A549 (cell line): ENCODE measurements at regions not wholly inside any gene's neighbourhood (a gene's known extent, or its start where the extent isn't known, plus 50 kb on each side); places are given as distances from the start of the nearest gene placed in this dataset.

Experiments
- ATAC-seq, 2 experiments: fragments of 200-7000 bp in 1 of 2; fragments of >200 bp in 1 of 2; cut with Nextera tagmentation in 1 of 2; cut with Tn5 transposase in 1 of 2; 3 replicates each; pipeline versions ENCODE4 v1.8.0 to v1.9.1; 2018 to 2020; ENCODE audit warnings: mild to moderate bottlenecking in 1 of 2, moderate library complexity in 1 of 2
- CTCF ChIA-PET: fragments of 300-600 bp; sonication (Branson Sonifier 250); formaldehyde crosslinking; extraction: SDS; loops from one replicate; lab custom pipeline; 2021; ENCODE audit warnings: antibody characterized with exemption, inconsistent platforms; lab: Yijun Ruan, JAX
- POLR2A ChIA-PET: fragments of 350-600 bp; formaldehyde crosslinking; extraction: SDS; loops from one replicate; lab custom pipeline; 2021; ENCODE audit warnings: antibody characterized with exemption, inconsistent platforms; lab: Yijun Ruan, JAX
- DNase-seq, 2 experiments: peaks; one replicate each; pipeline versions ENCODE4 v3.0.0 to v3.0.0-alpha.2; 2011 to 2016; ENCODE audit warnings: low read depth in 1 of 2, low spot score in 1 of 2
- FAIRE-seq: peaks from 2 replicates; lab custom pipeline; 2011; peaks lifted over from hg19 to GRCh38; lab: Jason Lieb, UNC
- H3K27ac ChIP-seq, 2 experiments: fragments of >200 bp; sonication (Bioruptor Twin); formaldehyde crosslinking; 3 replicates each; pipeline ENCODE4 v1.5.1; 2016 to 2017
- H3K4me1 ChIP-seq: fragments of >200 bp; sonication (Bioruptor Twin); formaldehyde crosslinking; 3 replicates; pipeline ENCODE4 v1.6.1; 2016
- H3K4me2 ChIP-seq: fragments of >200 bp; sonication (Bioruptor Twin); formaldehyde crosslinking; 3 replicates; pipeline ENCODE4 v1.6.1; 2016
- H3K4me3 ChIP-seq: fragments of >200 bp; sonication (Bioruptor Twin); formaldehyde crosslinking; 3 replicates; pipeline ENCODE4 v1.5.1; 2016
- H3K9me3 ChIP-seq: fragments of >200 bp; sonication (Bioruptor Twin); formaldehyde crosslinking; 3 replicates; pipeline ENCODE4 v1.6.1; 2016
- BCL3 ChIP-seq: fragments of >200 bp; sonication (Bioruptor Twin); formaldehyde crosslinking; IDR thresholded peaks from 3 replicates; pipeline ENCODE4 v1.6.1; 2016
- CBX2 ChIP-seq: fragments of 200-600 bp; sonication (generic); IDR thresholded peaks from 2 replicates; pipeline ENCODE4 v1.6.1; 2016; ENCODE audit warnings: low read depth, mild to moderate bottlenecking, borderline replicate concordance
- CHD2 ChIP-seq: fragments of 150-350 bp; IDR thresholded peaks from 2 replicates; pipeline ENCODE4 v1.6.1; 2014; ENCODE audit warnings: low read length; ENCODE audit not compliant: partially characterized antibody
- CHD4 ChIP-seq: fragments of 200-600 bp; sonication (generic); IDR thresholded peaks from 2 replicates; pipeline ENCODE4 v1.6.1; 2016; ENCODE audit warnings: antibody characterized with exemption, mild to moderate bottlenecking, borderline replicate concordance
- EHMT2 ChIP-seq: fragments of 200-600 bp; sonication (generic); IDR thresholded peaks from 2 replicates; pipeline ENCODE4 v1.6.1; 2016; ENCODE audit warnings: antibody characterized with exemption, low read depth, mild to moderate bottlenecking, moderate library complexity
- ESRRA ChIP-seq: fragments of 150-350 bp; IDR thresholded peaks from 2 replicates; pipeline ENCODE4 v1.6.1; 2014; ENCODE audit warnings: mild to moderate bottlenecking, low read length, borderline replicate concordance
- FOSL2 ChIP-seq, 2 experiments: fragments of 450-650 bp in 1 of 2; fragments of >200 bp in 1 of 2; sonication (Bioruptor Twin) in 1 of 2; formaldehyde crosslinking; IDR thresholded peaks; 2 replicates each; pipeline versions ENCODE4 v1.5.0 to v1.6.1; 2016 to 2020; ENCODE audit warnings: mild to moderate bottlenecking in 1 of 2, moderate library complexity in 1 of 2
- HDAC2 ChIP-seq: fragments of 200-600 bp; sonication (generic); IDR thresholded peaks from 2 replicates; pipeline ENCODE4 v1.6.1; 2016
- HES2 ChIP-seq: fragments of >200 bp; sonication (Bioruptor Twin); formaldehyde crosslinking; IDR thresholded peaks from 2 replicates; pipeline ENCODE4 v1.6.1; 2016
- HEYL ChIP-seq: fragments of 250-450 bp; sonication (Bioruptor Pico); IDR thresholded peaks from 2 replicates; pipeline ENCODE4 v1.8.0; 2021; ENCODE audit warnings: mild to moderate bottlenecking, moderate library complexity
- HOXA7 ChIP-seq: fragments of 250-450 bp; sonication (Bioruptor Pico); IDR thresholded peaks from 2 replicates; pipeline ENCODE4 v1.5.0; 2020; ENCODE audit warnings: mild to moderate bottlenecking, moderate library complexity
- HOXB13 ChIP-seq: fragments of 250-450 bp; sonication (Bioruptor Pico); IDR thresholded peaks from 2 replicates; pipeline ENCODE4 v1.5.0; 2020; ENCODE audit warnings: low read depth, mild to moderate bottlenecking, moderate library complexity
- JUNB ChIP-seq: fragments of >200 bp; sonication (Bioruptor Twin); formaldehyde crosslinking; IDR thresholded peaks from 2 replicates; pipeline ENCODE4 v1.6.1; 2016
- KDM5A ChIP-seq: fragments of 200-600 bp; sonication (generic); IDR thresholded peaks from 2 replicates; pipeline ENCODE4 v1.6.1; 2016; ENCODE audit warnings: antibody characterized with exemption, mild to moderate bottlenecking
- MAFK ChIP-seq: fragments of 450-650 bp; IDR thresholded peaks from 2 replicates; pipeline ENCODE4 v1.6.1; 2014; ENCODE audit not compliant: partially characterized antibody
- MYC ChIP-seq: IDR thresholded peaks from 2 replicates; pipeline ENCODE4 v1.6.1; 2012; ENCODE audit warnings: mild to moderate bottlenecking, inconsistent platforms, low read length, improper control_type of control experiment, borderline replicate concordance
- NPAS2 ChIP-seq: fragments of 250-450 bp; sonication (Bioruptor Pico); IDR thresholded peaks from 2 replicates; pipeline ENCODE4 v1.8.0; 2022; ENCODE audit warnings: mild to moderate bottlenecking, moderate library complexity, borderline replicate concordance
- POLR2AphosphoS2 ChIP-seq: conservative IDR thresholded peaks from 2 replicates; pipeline ENCODE4 v1.6.1; 2012; ENCODE audit warnings: low read length, improper control_type of control experiment, inconsistent platforms
- RAD21 ChIP-seq, 2 experiments: fragments of >200 bp in 1 of 2; sonication (Bioruptor Twin) in 1 of 2; formaldehyde crosslinking in 1 of 2; IDR thresholded peaks in 1 of 2; conservative IDR thresholded peaks in 1 of 2; 2 replicates in 1 of 2; 3 replicates in 1 of 2; pipeline ENCODE4 v1.6.1; 2012 to 2018; ENCODE audit warnings: inconsistent platforms in 1 of 2
- RFX5 ChIP-seq: fragments of 450-650 bp; IDR thresholded peaks from 2 replicates; pipeline ENCODE4 v1.7.1; 2014; ENCODE audit warnings: antibody characterized with exemption, mild to moderate bottlenecking, moderate library complexity
- RNF2 ChIP-seq: fragments of 200-600 bp; sonication (generic); IDR thresholded peaks from 2 replicates; pipeline ENCODE4 v1.6.1; 2016; ENCODE audit warnings: low read depth, mild to moderate bottlenecking, antibody characterized with exemption, moderate library complexity, borderline replicate concordance
- TFCP2L1 ChIP-seq: fragments of 250-450 bp; sonication (Bioruptor Pico); IDR thresholded peaks from 2 replicates; pipeline ENCODE4 v1.5.0; 2021; ENCODE audit warnings: mild to moderate bottlenecking
- TP53 ChIP-seq: fragments of 250-450 bp; sonication (Bioruptor Pico); IDR thresholded peaks from 2 replicates; pipeline ENCODE4 v1.5.0; 2021; ENCODE audit warnings: mild to moderate bottlenecking, moderate library complexity
- ZC3H11A ChIP-seq: fragments of 450-650 bp; IDR thresholded peaks from 2 replicates; pipeline ENCODE4 v1.6.1; 2014; ENCODE audit warnings: antibody characterized with exemption, mild to moderate bottlenecking
- ZFP36 ChIP-seq: fragments of 450-650 bp; IDR thresholded peaks from 2 replicates; pipeline ENCODE4 v1.6.1; 2014; ENCODE audit warnings: borderline replicate concordance; ENCODE audit not compliant: partially characterized antibody
- ZNF302 ChIP-seq: fragments of 250-450 bp; sonication (Bioruptor Pico); IDR thresholded peaks from 2 replicates; pipeline ENCODE4 v1.9.0; 2021; ENCODE audit warnings: inconsistent platforms, mild to moderate bottlenecking, moderate library complexity
- ZSCAN20 ChIP-seq: fragments of 250-450 bp; sonication (Bioruptor Pico); IDR thresholded peaks from 2 replicates; pipeline ENCODE4 v1.8.0; 2022; ENCODE audit warnings: mild to moderate bottlenecking, moderate library complexity
- WGBS: methylation state at CpG from one replicate; pipeline ENCODE4 v1.1.6; 2017; ENCODE audit errors: missing lambda C conversion rate; 5-methylcytosine and 5-hydroxymethylcytosine counted together
- TF ChIP-seq, protein P1 (sequence below): fragments of 200-600 bp; sonication (generic); IDR thresholded peaks from 2 replicates; pipeline ENCODE4 v1.6.1; 2016; ENCODE audit warnings: antibody characterized with exemption, mild to moderate bottlenecking, moderate library complexity

GRCh38 chr2:219887870-219888269 is 260.4 kb downstream of the SLC4A3 start:
- Histone ChIP-seq H3K27ac (no peak overlapping the region), H3K4me2 (no peak overlapping the region), H3K4me3 (no peak overlapping the region), H3K9me3 (peaks cover 3% of the 10 kb centered on the region; the same call in 1 of the 3 replicates), H3K4me1 (no peaks in the 10 kb centered on the region)
- FAIRE-seq (no peak), DNase-seq (no peak), ATAC-seq (no peak)
- ChIA-PET CTCF (no interaction called here), POLR2A (no interaction called here)
- WGBS, result 38% methylated on average over 4 of the region's 4 CpGs
- TF ChIP-seq NPAS2 (no peak), HES2 (no peak), CHD4 (no peak), RAD21 (conservative IDR thresholded peaks at IDR 0.05 in 1 of 2, IDR thresholded peaks at IDR 0.05 in 1 of 2) (no peak), HDAC2 (no peak), ZNF302 (CRISPR knock-in tag) (no peak), HEYL (no peak), HOXB13 (CRISPR knock-in tag) (no peak)

DNA sequence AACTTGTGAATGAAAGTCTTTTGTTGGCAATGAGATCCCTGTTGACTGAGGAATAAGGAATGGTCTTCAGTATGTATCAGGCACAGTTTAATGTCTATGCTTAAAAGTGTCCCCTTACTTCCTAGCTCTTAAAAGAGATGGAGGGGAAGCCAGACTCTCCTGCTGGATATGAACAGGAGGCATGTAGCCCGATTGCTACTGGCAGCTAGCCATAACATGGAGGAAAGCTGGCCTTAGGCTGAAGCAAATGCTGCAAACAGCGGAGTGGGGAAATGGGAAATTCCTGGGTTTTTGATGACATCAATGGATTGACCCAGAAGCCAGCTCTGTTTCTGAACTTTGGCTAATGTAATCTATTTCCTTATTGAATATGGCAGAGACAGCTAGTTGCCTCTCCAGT is 266.1 kb downstream of the SLC4A3 start:
- Histone ChIP-seq H3K4me2 (no peak overlapping the region), H3K4me3 (no peak overlapping the region), H3K27ac (no peak overlapping the region), H3K4me1 (no peaks in the 10 kb centered on the region), H3K9me3 (peaks cover 2% of the 10 kb centered on the region; the same call in 1 of the 3 replicates)
- ATAC-seq (no peak), DNase-seq (no peak), FAIRE-seq (no peak)
- POLR2A ChIA-PET, result no interaction called here
- no peak for TF ChIP-seq ZC3H11A
- no peak for TF ChIP-seq JUNB
- no peak for TF ChIP-seq EHMT2
- no peak for TF ChIP-seq HEYL
- no peak for TF ChIP-seq TP53 (CRISPR knock-in tag)
- no peak for TF ChIP-seq CBX2
- no peak for TF ChIP-seq RNF2
- TF ChIP-seq ESRRA, result no peak
- no peak for TF ChIP-seq ZFP36
- no peak for TF ChIP-seq RFX5
- CTCF ChIA-PET, result interaction anchor here (0.6 to 0.7 kb wide), 3 partner anchors 11 to 1691 kb away, joined by 3 read pairs; no protein-coding TSS in a partner anchor
- WGBS, result 43% methylated on average over 2 of the region's 2 CpGs

GRCh38 chr2:219897456-219897855 is 270.0 kb downstream of the SLC4A3 start:
- 19% methylated on average over 3 of the region's 3 CpGs for WGBS
- ATAC-seq, result no peak

More at GRCh38 chr2:219897456-219897855, 270.0 kb downstream of the SLC4A3 start:
- Histone ChIP-seq H3K9me3 (no peaks in the 10 kb centered on the region), H3K4me3 (no peak overlapping the region), H3K4me1 (no peaks in the 10 kb centered on the region), H3K4me2 (no peak overlapping the region), H3K27ac (no peak overlapping the region)
- no peak for FAIRE-seq
- POLR2A ChIA-PET, result no interaction called here
- CTCF ChIA-PET, result no interaction called here
- no peak for DNase-seq
- TF ChIP-seq JUNB (no peak), KDM5A (no peak), BCL3 (no peak), MAFK (no peak), CHD2 (no peak), MYC (no peak), ZSCAN20 (CRISPR knock-in tag) (no peak), HOXA7 (CRISPR knock-in tag) (no peak), POLR2AphosphoS2 (no peak), NPAS2 (no peak), TFCP2L1 (CRISPR knock-in tag) (no peak), FOSL2 (IDR thresholded peaks at IDR 0.05) (no peak), FOSL2 (CRISPR knock-in tag; IDR thresholded peaks at IDR 0.05) (no peak)
- TF ChIP-seq, protein P1, sequence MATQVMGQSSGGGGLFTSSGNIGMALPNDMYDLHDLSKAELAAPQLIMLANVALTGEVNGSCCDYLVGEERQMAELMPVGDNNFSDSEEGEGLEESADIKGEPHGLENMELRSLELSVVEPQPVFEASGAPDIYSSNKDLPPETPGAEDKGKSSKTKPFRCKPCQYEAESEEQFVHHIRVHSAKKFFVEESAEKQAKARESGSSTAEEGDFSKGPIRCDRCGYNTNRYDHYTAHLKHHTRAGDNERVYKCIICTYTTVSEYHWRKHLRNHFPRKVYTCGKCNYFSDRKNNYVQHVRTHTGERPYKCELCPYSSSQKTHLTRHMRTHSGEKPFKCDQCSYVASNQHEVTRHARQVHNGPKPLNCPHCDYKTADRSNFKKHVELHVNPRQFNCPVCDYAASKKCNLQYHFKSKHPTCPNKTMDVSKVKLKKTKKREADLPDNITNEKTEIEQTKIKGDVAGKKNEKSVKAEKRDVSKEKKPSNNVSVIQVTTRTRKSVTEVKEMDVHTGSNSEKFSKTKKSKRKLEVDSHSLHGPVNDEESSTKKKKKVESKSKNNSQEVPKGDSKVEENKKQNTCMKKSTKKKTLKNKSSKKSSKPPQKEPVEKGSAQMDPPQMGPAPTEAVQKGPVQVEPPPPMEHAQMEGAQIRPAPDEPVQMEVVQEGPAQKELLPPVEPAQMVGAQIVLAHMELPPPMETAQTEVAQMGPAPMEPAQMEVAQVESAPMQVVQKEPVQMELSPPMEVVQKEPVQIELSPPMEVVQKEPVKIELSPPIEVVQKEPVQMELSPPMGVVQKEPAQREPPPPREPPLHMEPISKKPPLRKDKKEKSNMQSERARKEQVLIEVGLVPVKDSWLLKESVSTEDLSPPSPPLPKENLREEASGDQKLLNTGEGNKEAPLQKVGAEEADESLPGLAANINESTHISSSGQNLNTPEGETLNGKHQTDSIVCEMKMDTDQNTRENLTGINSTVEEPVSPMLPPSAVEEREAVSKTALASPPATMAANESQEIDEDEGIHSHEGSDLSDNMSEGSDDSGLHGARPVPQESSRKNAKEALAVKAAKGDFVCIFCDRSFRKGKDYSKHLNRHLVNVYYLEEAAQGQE, result no peak
